Heart left ventricle (tissue), 16 donors: ENCODE measurements at regions not wholly inside any gene's neighbourhood (a gene's known extent, or its start where the extent isn't known, plus 50 kb on each side); places are given as distances from the start of the nearest gene placed in this dataset.

Experiments used
- ATAC-seq, 4 donors: fragments of 200-7000 bp; cut with Tn5 transposase; one replicate each; pipeline ENCODE4 v1.9.1; 2020 to 2022; ENCODE audit warnings: moderate library complexity in 4 of 4, mild to moderate bottlenecking in 3 of 4, moderate number of reproducible peaks in 1 of 4
- DNase-seq, 5 donors: peaks; one replicate each; pipeline ENCODE4 v3.0.0-alpha.2; 2020
- H3K27ac ChIP-seq, 12 donors: fragments of 200-600 bp; sonication (generic) in 4 of 12; one replicate each; pipeline versions ENCODE4 v1.5.0 to v1.8.0; 2016 to 2022; ENCODE audit warnings: mild to moderate bottlenecking in 2 of 12
- H3K27me3 ChIP-seq, 9 donors: fragments of 200-600 bp; sonication (generic) in 2 of 9; one replicate each; pipeline versions ENCODE4 v1.5.1 to v1.8.0; 2016 to 2022; ENCODE audit warnings: mild to moderate bottlenecking in 3 of 9
- H3K36me3 ChIP-seq, 9 donors: fragments of 200-600 bp; sonication (generic) in 2 of 9; one replicate each; pipeline versions ENCODE4 v1.5.0 to v1.8.0; 2018 to 2022; ENCODE audit warnings: mild to moderate bottlenecking in 2 of 9
- H3K4me1 ChIP-seq, 12 donors: fragments of 200-600 bp; sonication (generic) in 4 of 12; one replicate each; pipeline versions ENCODE4 v1.5.0 to v1.8.0; 2016 to 2022; ENCODE audit warnings: mild to moderate bottlenecking in 3 of 12
- H3K4me3 ChIP-seq, 12 donors: fragments of 200-600 bp; sonication (generic) in 4 of 12; one replicate each; pipeline versions ENCODE4 v1.5.0 to v1.8.0; 2017 to 2022; ENCODE audit warnings: mild to moderate bottlenecking in 9 of 12, moderate library complexity in 4 of 12
- H3K9me3 ChIP-seq, 12 donors: fragments of 200-600 bp; sonication (generic) in 4 of 12; one replicate each; pipeline versions ENCODE4 v1.5.0 to v1.8.0; 2016 to 2022; ENCODE audit warnings: mild to moderate bottlenecking in 1 of 12
- CTCF ChIP-seq, 12 donors: fragments of 200-600 bp; sonication (generic) in 4 of 12; IDR thresholded peaks; one replicate each; pipeline versions ENCODE4 v1.5.0 to v1.8.0; 2018 to 2022; ENCODE audit warnings: antibody characterized with exemption in 12 of 12, mild to moderate bottlenecking in 5 of 12
- POLR2A ChIP-seq, 2 donors: fragments of 450-650 bp; IDR thresholded peaks; one replicate each; pipeline ENCODE4 v1.6.1; 2017; ENCODE audit warnings: antibody characterized with exemption in 2 of 2, mild to moderate bottlenecking in 2 of 2, moderate library complexity in 2 of 2
- WGBS, 4 donors: extraction: QIAGEN DNeasy Blood & Tissue Kit in 2 of 4; methylation state at CpG; one replicate each; pipeline versions ENCODE4 v1.1.5 to v1.1.7; 2013 to 2018; 5-methylcytosine and 5-hydroxymethylcytosine counted together
- intact Hi-C, 10 donors: fragments of 100-400 bp; cut with DNase I; formaldehyde crosslinking; loops; one replicate each; pipeline versions ENCODE4 v1.11.1 to v1.14.2; 2022
- donor health status: ischemic (EF 13 %, LVEDD 7.1; RV severe dilation, severe dysfunction).
- donor health status: healthy with polysubstance abuse.
- donor health status: DM: no; HTN: yes; CAD: no.
- donor health status: DM: no; HTN: no; CAD: no.
- donor health status: ischemic (EF 25% LVEDD 6.9; RV normal size, moderate dysfunction).
- donor health status: ischemic (EF 25% LVEDD 5.7; RV mildly dilated, moderate dysfunction).
- donor health status: healthy.
- donor health status: DM: yes; HTN: yes; CAD: no.
- donor health status: ischemic (EF 35%, LVEDD 5.7; RV mildly dilated, moderate dysfunction).
- donor health status: nonischemic (EF 11% LVEDD 7.7; RV severe dilation, severe dysfunction).
- donor health status: DM: yes; HTN: yes; CAD: no.
- donor health status: PGD.
- donor health status: ischemic (EF 29% LVEDD 5.4; RV normal size, mild dysfunction).
- donor health status: nonischemic (EF 23%, LVEDD 6.1; RV moderate dilation, normal function).

DNA sequence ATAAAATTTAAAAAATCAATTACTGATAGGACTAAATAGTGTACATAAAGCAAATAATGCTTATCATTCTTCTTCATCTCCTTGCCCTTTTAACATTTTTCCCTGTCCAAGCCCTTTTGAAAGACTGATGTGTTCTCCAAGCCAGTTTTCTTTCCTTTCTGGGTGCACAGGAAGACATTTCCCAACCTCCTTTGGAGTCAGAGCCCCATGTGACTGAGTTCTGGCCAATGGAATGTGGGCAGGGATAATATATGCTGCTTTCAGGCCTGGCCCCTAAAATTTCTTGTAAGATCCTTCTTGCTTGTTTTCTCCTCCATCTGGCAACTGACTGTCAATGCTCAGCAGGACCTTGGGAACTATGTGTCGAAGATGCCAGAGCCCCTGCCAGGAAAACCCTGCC lies 197.5 kb downstream of the EMX2 start:
- Histone ChIP-seq H3K4me3 (no peak overlapping the region), H3K27me3 (peaks cover 0 to 34% (median 10%) of the 10 kb centered on the region in 9 donors), H3K27ac (no peak overlapping the region), H3K9me3 (no peaks in the 10 kb centered on the region), H3K4me1 (peaks cover 0 to 1% (median 0%) of the 10 kb centered on the region in 12 donors), H3K36me3 (no peaks in the 10 kb centered on the region)
- ATAC-seq (no peak), DNase-seq (no peak)
- TF ChIP-seq POLR2A (IDR thresholded peaks at IDR 0.05), result no peak
- TF ChIP-seq CTCF (IDR thresholded peaks at IDR 0.05), result no peak
- WGBS, 4 donors, result 60 to 91% (median 82%) methylated on average over 1 of the region's 1 CpG
- intact Hi-C loops, result no loop called here

DNA sequence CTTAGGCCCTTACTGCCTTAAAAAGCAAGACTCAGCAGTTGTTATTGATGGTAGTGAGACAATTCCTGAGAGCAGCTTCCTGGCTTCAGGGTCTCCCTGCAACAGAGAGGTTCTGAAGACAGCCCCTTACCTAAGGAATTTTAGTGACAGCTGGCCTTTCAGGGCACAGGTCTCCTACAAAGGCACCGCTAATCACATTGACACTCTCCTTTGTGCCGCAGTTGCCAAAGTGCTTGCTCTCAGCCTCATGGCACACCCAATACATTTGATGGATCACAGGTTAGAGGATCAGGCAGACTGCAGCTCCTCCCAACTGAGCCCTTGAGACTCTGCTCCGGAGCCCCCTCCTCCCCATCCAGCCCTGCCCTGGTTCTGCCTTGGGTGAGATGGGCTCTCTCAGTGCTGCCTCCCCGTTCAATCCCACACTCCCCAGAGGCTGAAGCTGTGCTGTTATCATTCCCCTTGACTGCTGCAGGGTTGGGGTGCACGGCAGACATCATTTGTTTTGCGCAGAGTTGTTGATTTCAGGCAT lies 198.2 kb downstream of the EMX2 start:
- WGBS, 4 donors, result 39 to 48% (median 44%) methylated on average over 6 of the region's 6 CpGs
- Histone ChIP-seq H3K9me3 (no peaks in the 10 kb centered on the region), H3K4me1 (no peaks in the 10 kb centered on the region), H3K4me3 (no peak overlapping the region), H3K36me3 (no peaks in the 10 kb centered on the region), H3K27ac (no peak overlapping the region), H3K27me3 (peaks cover 0 to 31% (median 4%) of the 10 kb centered on the region in 9 donors)
- DNase-seq, result no peak
- intact Hi-C loops, result no loop called here
- TF ChIP-seq POLR2A (IDR thresholded peaks at IDR 0.05), result no peak
- TF ChIP-seq CTCF (IDR thresholded peaks at IDR 0.05), result no peak
- ATAC-seq, result no peak

DNA sequence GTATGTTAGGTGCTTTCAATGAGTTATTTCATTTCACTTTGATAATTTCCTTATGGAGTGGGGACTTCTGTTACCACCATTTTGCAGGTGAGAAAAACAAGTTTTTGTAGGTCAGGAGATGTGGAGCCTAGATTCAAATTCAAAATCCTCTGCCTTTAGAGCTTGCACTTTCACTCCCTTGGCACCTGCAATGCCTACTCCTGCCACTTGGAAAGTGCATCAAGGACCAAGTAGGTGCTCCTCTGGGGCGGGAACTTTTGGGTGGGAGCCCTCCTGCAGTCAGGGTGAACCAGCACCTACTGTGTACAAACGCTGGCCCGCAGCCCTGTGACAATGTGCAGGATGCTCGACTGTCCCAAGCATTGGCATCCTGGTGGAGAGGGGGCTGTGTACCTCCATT lies 199.0 kb downstream of the EMX2 start:
- Histone ChIP-seq H3K36me3 (no peaks in the 10 kb centered on the region), H3K27me3 (peaks cover 0 to 30% (median 0%) of the 10 kb centered on the region in 9 donors), H3K4me3 (no peak overlapping the region), H3K4me1 (no peaks in the 10 kb centered on the region), H3K9me3 (no peaks in the 10 kb centered on the region), H3K27ac (no peak overlapping the region)
- 67 to 82% (median 79%) methylated on average over 4 of the region's 4 CpGs for WGBS, 4 donors
- intact Hi-C loops, result no loop called here
- DNase-seq (no peak), ATAC-seq (no peak)
- TF ChIP-seq POLR2A (IDR thresholded peaks at IDR 0.05) (no peak), CTCF (IDR thresholded peaks at IDR 0.05) (peak in 1 of 12 donors; percentile 13)

GRCh38 chr10:117743509-117743908 lies 201.0 kb downstream of the EMX2 start:
- WGBS, 4 donors, result 74 to 82% (median 77%) methylated on average over 7 of the region's 7 CpGs
- Histone ChIP-seq H3K4me1 (no peaks in the 10 kb centered on the region), H3K27ac (no peak overlapping the region), H3K36me3 (no peaks in the 10 kb centered on the region), H3K4me3 (no peak overlapping the region), H3K9me3 (no peaks in the 10 kb centered on the region), H3K27me3 (peaks cover 0 to 29% (median 0%) of the 10 kb centered on the region in 9 donors)
- ATAC-seq (no peak), DNase-seq (no peak)
- no peak for TF ChIP-seq CTCF (IDR thresholded peaks at IDR 0.05)
- TF ChIP-seq POLR2A (IDR thresholded peaks at IDR 0.05), result no peak
- intact Hi-C loops, result no loop called here
